ENCODE measurements at regions not wholly inside any gene's neighbourhood (a gene's known extent, or its start where the extent isn't known, plus 50 kb on each side); places are given as distances from the start of the nearest gene placed in this dataset.

- no peak overlapping the region for H3K27ac ChIP-seq (ENCODE audit: low read length)
These were observed 779.7 kb upstream of the PKDCC start for GRCh38 chr2:41267929-41268659.

GRCh38 chr2:41283079-41283775 is 764.6 kb upstream of the PKDCC start:
- Histone ChIP-seq H3K4me3 (ENCODE audit: low read length) (no peak overlapping the region), H2AFZ (ENCODE audit: low read length) (no peak overlapping the region), H3K9ac (ENCODE audit: low read length) (no peak overlapping the region), H4K20me1 (ENCODE audit: insufficient read depth, low read length) (no peaks in the 10 kb centered on the region), H3K27ac (ENCODE audit: low read length) (no peak overlapping the region), H3K79me2 (ENCODE audit: low read length) (no peaks in the 10 kb centered on the region), H3K9me3 (replicated peaks; ENCODE audit: insufficient read depth, low read length) (no peaks in the 10 kb centered on the region), H3K4me2 (ENCODE audit: low read depth, low read length) (no peak overlapping the region), H3K27me3 (replicated peaks; ENCODE audit: insufficient read depth, low read length) (no peaks in the 10 kb centered on the region), H3K9me2 (replicated peaks; ENCODE audit: insufficient read depth, low read length) (no peaks in the 10 kb centered on the region), H3K36me3 (replicated peaks; ENCODE audit: insufficient read depth, low read length) (no peaks in the 10 kb centered on the region), H3K4me1 (ENCODE audit: low read length) (no peaks in the 10 kb centered on the region), H3F3A (ENCODE audit: insufficient read depth, low read length) (no peaks in the 10 kb centered on the region)
- TF ChIP-seq EZH2 (optimal IDR thresholded peaks at IDR 0.05; ENCODE audit: low read depth, low read length), result no peak
- no peak for TF ChIP-seq EZH2phosphoT487 (IDR thresholded peaks at IDR 0.05; ENCODE audit: low read length)
- no peak for TF ChIP-seq CTCF (IDR thresholded peaks at IDR 0.05; ENCODE audit: low read length)
- DNase-seq, result no peak

More at GRCh38 chr2:41267929-41268659, 779.7 kb upstream of the PKDCC start:
- no peaks in the 10 kb centered on the region for H3K9me2 ChIP-seq (replicated peaks; ENCODE audit: insufficient read depth, low read length)
- no peaks in the 10 kb centered on the region for H3K4me1 ChIP-seq (ENCODE audit: low read length)
- H3K4me2 ChIP-seq (ENCODE audit: low read depth, low read length), result no peak overlapping the region
- no peaks in the 10 kb centered on the region for H3K79me2 ChIP-seq (ENCODE audit: low read length)
- H3K36me3 ChIP-seq (replicated peaks; ENCODE audit: insufficient read depth, low read length), result no peaks in the 10 kb centered on the region
- H3K9me3 ChIP-seq (replicated peaks; ENCODE audit: insufficient read depth, low read length), result no peaks in the 10 kb centered on the region
- no peaks in the 10 kb centered on the region for H3K27me3 ChIP-seq (replicated peaks; ENCODE audit: insufficient read depth, low read length)
- no peak overlapping the region for H2AFZ ChIP-seq (ENCODE audit: low read length)
- DNase-seq, result no peak
- no peak overlapping the region for H3K9ac ChIP-seq (ENCODE audit: low read length)
- H4K20me1 ChIP-seq (ENCODE audit: insufficient read depth, low read length), result no peaks in the 10 kb centered on the region
- TF ChIP-seq EZH2 (optimal IDR thresholded peaks at IDR 0.05; ENCODE audit: low read depth, low read length), result no peak
- no peak for TF ChIP-seq CTCF (IDR thresholded peaks at IDR 0.05; ENCODE audit: low read length)
- TF ChIP-seq EZH2phosphoT487 (IDR thresholded peaks at IDR 0.05; ENCODE audit: low read length), result no peak
- no peaks in the 10 kb centered on the region for H3F3A ChIP-seq (ENCODE audit: insufficient read depth, low read length)
- H3K4me3 ChIP-seq (ENCODE audit: low read length), result no peak overlapping the region

- no peak overlapping the region for H3K4me2 ChIP-seq (ENCODE audit: low read depth, low read length)
These were observed 754.3 kb upstream of the PKDCC start for GRCh38 chr2:41293491-41293890.

More at GRCh38 chr2:41293491-41293890, 754.3 kb upstream of the PKDCC start:
- H3K9me2 ChIP-seq (replicated peaks; ENCODE audit: insufficient read depth, low read length), result no peaks in the 10 kb centered on the region
- DNase-seq, result no peak
- no peaks in the 10 kb centered on the region for H3K36me3 ChIP-seq (replicated peaks; ENCODE audit: insufficient read depth, low read length)
- H3K27ac ChIP-seq (ENCODE audit: low read length), result no peak overlapping the region
- H4K20me1 ChIP-seq (ENCODE audit: insufficient read depth, low read length), result no peaks in the 10 kb centered on the region
- H3K4me3 ChIP-seq (ENCODE audit: low read length), result no peak overlapping the region
- no peak overlapping the region for H2AFZ ChIP-seq (ENCODE audit: low read length)
- no peaks in the 10 kb centered on the region for H3K79me2 ChIP-seq (ENCODE audit: low read length)
- H3K4me1 ChIP-seq (ENCODE audit: low read length), result no peaks in the 10 kb centered on the region
- H3F3A ChIP-seq (ENCODE audit: insufficient read depth, low read length), result no peaks in the 10 kb centered on the region
- no peak overlapping the region for H3K9ac ChIP-seq (ENCODE audit: low read length)
- TF ChIP-seq EZH2phosphoT487 (IDR thresholded peaks at IDR 0.05; ENCODE audit: low read length) (no peak), EZH2 (optimal IDR thresholded peaks at IDR 0.05; ENCODE audit: low read depth, low read length) (no peak), CTCF (IDR thresholded peaks at IDR 0.05; ENCODE audit: low read length) (no peak)
- H3K9me3 ChIP-seq (replicated peaks; ENCODE audit: insufficient read depth, low read length), result no peaks in the 10 kb centered on the region
- no peaks in the 10 kb centered on the region for H3K27me3 ChIP-seq (replicated peaks; ENCODE audit: insufficient read depth, low read length)

Data from MM.1S (cell line).